Mucosa of rectum (tissue), 2 donors: ENCODE measurements at regions not wholly inside any gene's neighbourhood (a gene's known extent, or its start where the extent isn't known, plus 50 kb on each side); places are given as distances from the start of the nearest gene placed in this dataset.

ENCODE experiments used
- H3K27ac ChIP-seq, 2 donors: one replicate each; pipeline ENCODE4 v1.7.0; 2013; ENCODE audit warnings: inconsistent platforms in 2 of 2, low read depth in 2 of 2, low read length in 2 of 2
- H3K27me3 ChIP-seq, 2 donors: one replicate each; pipeline ENCODE4 v1.7.0; 2013; ENCODE audit warnings: low read length in 2 of 2; ENCODE audit not compliant: control insufficient read depth in 2 of 2, insufficient read depth in 2 of 2
- H3K36me3 ChIP-seq, 2 donors: one replicate each; pipeline ENCODE4 v1.7.0; 2013; ENCODE audit warnings: low read length in 2 of 2; ENCODE audit not compliant: control insufficient read depth in 2 of 2, insufficient read depth in 2 of 2
- H3K4me1 ChIP-seq, 2 donors: one replicate each; pipeline ENCODE4 v1.7.0; 2013; ENCODE audit warnings: low read length in 2 of 2, mild to moderate bottlenecking in 1 of 2; ENCODE audit not compliant: control insufficient read depth in 2 of 2, insufficient read depth in 2 of 2
- H3K4me3 ChIP-seq, 2 donors: one replicate each; pipeline ENCODE4 v1.7.0; 2013; ENCODE audit warnings: low read length in 2 of 2
- H3K9ac ChIP-seq, 2 donors: one replicate each; pipeline ENCODE4 v1.7.0; 2013; ENCODE audit warnings: low read length in 2 of 2, low read depth in 1 of 2, mild to moderate bottlenecking in 1 of 2
- H3K9me3 ChIP-seq, 2 donors: one replicate each; pipeline ENCODE4 v1.7.0; 2013; ENCODE audit warnings: low read length in 2 of 2; ENCODE audit not compliant: control insufficient read depth in 2 of 2
- donor health status: healthy.
- donor health status: Normal muscosa, but diverticular disease.

GRCh38 chr2:129727286-129727685, 252.2 kb upstream of the RAB6C start:
- H3K4me3 ChIP-seq: no peak overlapping the region
- no peaks in the 10 kb centered on the region for H3K27me3 ChIP-seq
- no peak overlapping the region for H3K27ac ChIP-seq
- H3K36me3 ChIP-seq: no peaks in the 10 kb centered on the region
- peaks cover 0 to 3% of the 10 kb centered on the region in 2 donors for H3K4me1 ChIP-seq
- no peaks in the 10 kb centered on the region for H3K9me3 ChIP-seq
- no peak overlapping the region for H3K9ac ChIP-seq

GRCh38 chr2:129728035-129728972, 251.2 kb upstream of the RAB6C start:
- Histone ChIP-seq H3K9me3 (no peaks in the 10 kb centered on the region), H3K4me1 (no peaks in the 10 kb centered on the region), H3K9ac (no peak overlapping the region), H3K4me3 (no peak overlapping the region), H3K36me3 (no peaks in the 10 kb centered on the region), H3K27ac (no peak overlapping the region), H3K27me3 (no peaks in the 10 kb centered on the region)

GRCh38 chr2:129729011-129729410, 250.5 kb upstream of the RAB6C start:
- Histone ChIP-seq H3K36me3 (no peaks in the 10 kb centered on the region), H3K27me3 (no peaks in the 10 kb centered on the region), H3K4me3 (no peak overlapping the region), H3K9ac (no peak overlapping the region), H3K9me3 (no peaks in the 10 kb centered on the region), H3K4me1 (no peaks in the 10 kb centered on the region), H3K27ac (no peak overlapping the region)

DNA sequence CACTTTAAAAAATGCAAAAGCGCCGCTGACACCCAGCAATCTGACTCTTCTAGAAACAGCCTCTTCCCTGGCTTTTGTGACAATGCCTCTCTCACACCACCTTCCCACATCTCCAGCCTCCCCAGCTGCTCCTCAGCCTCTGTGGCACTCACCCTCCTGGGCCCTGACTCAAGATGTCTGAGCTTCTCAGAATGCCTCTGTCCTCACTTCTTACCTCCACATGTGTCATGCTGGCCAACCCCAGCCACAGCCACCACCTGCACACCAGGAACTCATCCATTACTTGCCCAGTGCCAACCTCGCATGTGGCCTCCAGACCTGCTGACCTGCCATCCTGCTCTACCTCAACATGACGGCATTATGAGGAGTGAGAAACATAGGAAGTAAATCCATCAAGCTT, 249.8 kb upstream of the RAB6C start:
- no peaks in the 10 kb centered on the region for H3K27me3 ChIP-seq
- no peaks in the 10 kb centered on the region for H3K4me1 ChIP-seq
- no peak overlapping the region for H3K27ac ChIP-seq
- H3K36me3 ChIP-seq: no peaks in the 10 kb centered on the region
- no peaks in the 10 kb centered on the region for H3K9me3 ChIP-seq
- no peak overlapping the region for H3K4me3 ChIP-seq
- H3K9ac ChIP-seq: no peak overlapping the region

GRCh38 chr2:129730979-129731378, 248.5 kb upstream of the RAB6C start:
- H3K4me3 ChIP-seq: no peak overlapping the region
- H3K36me3 ChIP-seq: no peaks in the 10 kb centered on the region
- no peaks in the 10 kb centered on the region for H3K27me3 ChIP-seq
- H3K9ac ChIP-seq: no peak overlapping the region
- no peak overlapping the region for H3K27ac ChIP-seq
- no peaks in the 10 kb centered on the region for H3K9me3 ChIP-seq
- no peaks in the 10 kb centered on the region for H3K4me1 ChIP-seq

GRCh38 chr2:129731907-129732629, 247.4 kb upstream of the RAB6C start:
- Histone ChIP-seq H3K4me3 (no peak overlapping the region), H3K9ac (no peak overlapping the region), H3K4me1 (no peaks in the 10 kb centered on the region), H3K27me3 (no peaks in the 10 kb centered on the region), H3K9me3 (no peaks in the 10 kb centered on the region), H3K27ac (no peak overlapping the region), H3K36me3 (no peaks in the 10 kb centered on the region)

DNA sequence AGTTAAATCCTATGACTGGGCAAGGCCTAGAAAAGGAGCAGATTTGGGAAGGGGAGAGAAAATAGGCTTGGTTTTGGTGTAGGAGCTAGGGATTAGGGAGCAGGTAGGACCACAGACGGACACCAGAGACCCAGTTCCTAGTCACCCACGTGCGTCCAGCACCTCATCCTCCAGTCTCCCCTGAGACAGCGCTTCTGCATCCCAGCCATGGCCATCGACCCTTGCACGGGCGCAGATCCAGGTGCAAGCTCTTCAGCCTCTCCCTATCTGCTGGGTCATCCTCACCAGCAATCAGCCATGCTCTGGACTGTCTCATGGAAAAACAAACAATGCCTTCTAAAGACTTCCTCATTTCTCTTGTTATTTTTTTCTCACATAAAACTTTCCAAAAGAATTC, 246.8 kb upstream of the RAB6C start:
- no peaks in the 10 kb centered on the region for H3K9me3 ChIP-seq
- no peak overlapping the region for H3K4me3 ChIP-seq
- no peak overlapping the region for H3K9ac ChIP-seq
- no peaks in the 10 kb centered on the region for H3K36me3 ChIP-seq
- H3K4me1 ChIP-seq: no peaks in the 10 kb centered on the region
- no peak overlapping the region for H3K27ac ChIP-seq
- no peaks in the 10 kb centered on the region for H3K27me3 ChIP-seq

GRCh38 chr2:129733041-129733440, 246.4 kb upstream of the RAB6C start:
- Histone ChIP-seq H3K9ac (no peak overlapping the region), H3K36me3 (no peaks in the 10 kb centered on the region), H3K4me1 (no peaks in the 10 kb centered on the region), H3K27ac (no peak overlapping the region), H3K9me3 (no peaks in the 10 kb centered on the region), H3K27me3 (no peaks in the 10 kb centered on the region), H3K4me3 (no peak overlapping the region)

- H3K27ac ChIP-seq: no peak overlapping the region
- H3K9ac ChIP-seq: no peak overlapping the region
- H3K9me3 ChIP-seq: no peaks in the 10 kb centered on the region
- no peaks in the 10 kb centered on the region for H3K4me1 ChIP-seq
- H3K27me3 ChIP-seq: no peaks in the 10 kb centered on the region
- H3K36me3 ChIP-seq: no peaks in the 10 kb centered on the region
- no peak overlapping the region for H3K4me3 ChIP-seq
These were observed 245.9 kb upstream of the RAB6C start for GRCh38 chr2:129733579-129733978.

DNA sequence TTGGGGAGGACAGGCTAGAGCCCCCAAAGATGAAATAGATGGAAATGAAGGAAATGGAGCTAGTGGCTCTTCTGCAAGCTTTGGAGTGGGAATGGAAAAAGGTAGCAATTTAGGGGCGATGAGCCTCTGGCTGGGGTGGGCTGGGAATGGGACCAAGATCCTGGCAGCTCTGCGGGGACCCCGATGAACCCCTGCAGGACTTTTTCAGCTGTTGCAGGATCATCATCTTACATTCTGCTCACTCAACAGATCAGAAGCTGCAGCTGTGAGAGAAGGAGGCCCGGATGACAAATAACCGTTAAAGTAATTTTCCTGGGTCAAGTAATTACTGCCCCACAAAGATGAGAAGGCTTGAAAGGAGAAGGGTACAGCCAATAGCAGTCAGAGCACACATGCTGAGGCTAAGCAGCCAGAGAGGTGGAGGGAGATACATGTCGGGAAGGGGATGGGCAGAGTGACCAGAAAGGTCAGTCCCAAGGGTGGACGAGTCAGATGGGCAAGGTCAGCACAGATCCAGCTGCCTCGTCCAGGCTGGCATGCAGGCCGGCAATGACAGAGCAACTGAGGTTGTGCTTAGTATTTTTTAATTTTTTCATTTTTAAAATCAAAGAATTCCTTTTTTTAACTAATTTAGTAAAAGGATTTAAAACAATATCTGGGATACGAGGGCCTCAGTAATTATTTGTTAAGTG, 245.0 kb upstream of the RAB6C start:
- no peaks in the 10 kb centered on the region for H3K4me1 ChIP-seq
- no peak overlapping the region for H3K4me3 ChIP-seq
- no peaks in the 10 kb centered on the region for H3K9me3 ChIP-seq
- H3K27me3 ChIP-seq: no peaks in the 10 kb centered on the region
- H3K9ac ChIP-seq: no peak overlapping the region
- H3K27ac ChIP-seq: no peak overlapping the region
- H3K36me3 ChIP-seq: no peaks in the 10 kb centered on the region
